GM12878 (cell line): ENCODE measurements at regions not wholly inside any gene's neighbourhood (a gene's known extent, or its start where the extent isn't known, plus 50 kb on each side); places are given as distances from the start of the nearest gene placed in this dataset.

ENCODE experiments used
- ATAC-seq: fragments of 200-7000 bp; cut with Tn5 transposase; 3 replicates; pipeline ENCODE4 v1.9.1; 2020; ENCODE audit warnings: mild to moderate bottlenecking, moderate library complexity
- BruUV-seq: library from RNA; stranded (reverse); fragments of 400-500 nt; replicated peaks from 2 replicates; lab custom pipeline; 2021; lab: Mats Ljungman, UMichigan
- CTCF ChIA-PET: fragments of 300-600 bp; sonication (Branson Sonifier 250); formaldehyde crosslinking; extraction: SDS; loops from one replicate; lab custom pipeline; 2021; ENCODE audit warnings: inconsistent platforms; lab: Yijun Ruan, JAX
- POLR2A ChIA-PET: fragments of 350-600 bp; formaldehyde crosslinking; extraction: SDS; loops from one replicate; lab custom pipeline; 2021; ENCODE audit warnings: inconsistent platforms; lab: Charles Lee
- RAD21 ChIA-PET: fragments of 300-600 bp; sonication (Branson Sonifier 250); formaldehyde crosslinking; loops from one replicate; lab custom pipeline; 2023; ENCODE audit warnings: antibody characterized with exemption; ENCODE audit not compliant: unreplicated experiment; lab: Charles Lee
- SMC1A ChIA-PET: fragments of 300-600 bp; sonication (Branson Sonifier 250); formaldehyde crosslinking; loops from one replicate; lab custom pipeline; 2023; ENCODE audit not compliant: unreplicated experiment, uncharacterized antibody; lab: Charles Lee
- DNase-seq: peaks from one replicate; pipeline ENCODE4 v3.0.0-alpha.2; 2011; ENCODE audit warnings: low read depth, low spot score
- FAIRE-seq: peaks from 3 replicates; lab custom pipeline; 2011; peaks lifted over from hg19 to GRCh38; lab: Jason Lieb, UNC
- H2AFZ ChIP-seq: 2 replicates; pipeline ENCODE4 v1.6.0; 2011; ENCODE audit warnings: low read depth, low read length, control low read depth; ENCODE audit not compliant: control insufficient read depth
- H3K27ac ChIP-seq: 2 replicates; pipeline ENCODE4 v1.5.1; 2011; ENCODE audit warnings: control low read depth; ENCODE audit not compliant: control insufficient read depth, insufficient read depth
- H3K27me3 ChIP-seq, 2 experiments: replicated peaks in 1 of 2; 2 replicates each; pipeline versions ENCODE4 v1.6.0 to v1.6.1; 2011; ENCODE audit warnings: low read length in 1 of 2; ENCODE audit not compliant: control insufficient read depth in 2 of 2, insufficient read depth in 2 of 2
- H3K36me3 ChIP-seq, 2 experiments: 2 replicates each; pipeline ENCODE4 v1.5.1; 2011; ENCODE audit warnings: low read length in 1 of 2; ENCODE audit not compliant: control insufficient read depth in 2 of 2, insufficient read depth in 2 of 2
- H3K4me1 ChIP-seq: 2 replicates; pipeline ENCODE4 v1.6.1; 2011; ENCODE audit warnings: mild to moderate bottlenecking, low read length, moderate library complexity, mixed read lengths; ENCODE audit not compliant: control insufficient read depth, insufficient read depth
- H3K4me2 ChIP-seq: 2 replicates; pipeline ENCODE4 v1.6.0; 2011; ENCODE audit warnings: control low read depth; ENCODE audit not compliant: control insufficient read depth, insufficient read depth
- H3K4me3 ChIP-seq: fragments of 200-600 bp; sonication (generic); 2 replicates; pipeline ENCODE4 v1.5.1; 2016
- H3K79me2 ChIP-seq: 2 replicates; pipeline ENCODE4 v1.6.0; 2011; ENCODE audit warnings: low read length; ENCODE audit not compliant: control insufficient read depth, insufficient read depth
- H3K9ac ChIP-seq: 2 replicates; pipeline ENCODE4 v1.8.0; 2011; ENCODE audit warnings: low read length, control low read depth, mixed read lengths; ENCODE audit not compliant: control insufficient read depth, insufficient read depth
- H3K9me3 ChIP-seq: replicated peaks from 3 replicates; pipeline ENCODE4 v1.5.1; 2011; ENCODE audit warnings: mild to moderate bottlenecking, low read length; ENCODE audit not compliant: control insufficient read depth, insufficient read depth
- H4K20me1 ChIP-seq: 2 replicates; pipeline ENCODE4 v1.6.0; 2011; ENCODE audit not compliant: control insufficient read depth, insufficient read depth
- GABPA ChIP-seq: IDR thresholded peaks from 2 replicates; pipeline ENCODE4 v1.6.1; 2014; ENCODE audit warnings: antibody characterized with exemption, low read depth, mild to moderate bottlenecking, inconsistent platforms
- JUND ChIP-seq: IDR thresholded peaks from 2 replicates; pipeline ENCODE4 v1.6.1; 2012; ENCODE audit warnings: low read depth, mild to moderate bottlenecking, low read length, improper control_type of control experiment, moderate library complexity
- PKNOX1 ChIP-seq: fragments of 450-650 bp; IDR thresholded peaks from 2 replicates; pipeline ENCODE4 v1.6.1; 2016; ENCODE audit warnings: mild to moderate bottlenecking
- SIN3A ChIP-seq: IDR thresholded peaks from 2 replicates; pipeline ENCODE4 v1.6.1; 2012; ENCODE audit warnings: low read depth, low read length, improper control_type of control experiment
- SUPT20H ChIP-seq: IDR thresholded peaks from 2 replicates; pipeline ENCODE4 v1.6.1; 2011; ENCODE audit warnings: low read depth, mild to moderate bottlenecking, low read length, moderate library complexity, borderline replicate concordance; ENCODE audit not compliant: control insufficient read depth
- ZNF592 ChIP-seq: fragments of 450-650 bp; IDR thresholded peaks from 2 replicates; pipeline ENCODE4 v1.6.1; 2017; ENCODE audit warnings: mild to moderate bottlenecking, moderate library complexity
- WGBS: methylation state at CpG from one replicate; pipeline ENCODE4 v1.1.6; 2016; ENCODE audit warnings: low lambda C conversion rate; ENCODE audit not compliant: insufficient replicate concordance, insufficient coverage; ENCODE audit errors: missing lambda C conversion rate; 5-methylcytosine and 5-hydroxymethylcytosine counted together
- in situ Hi-C: fragments of 300-500 bp; cut with MboI; formaldehyde crosslinking; loops from 9 replicates; pipeline ENCODE4 v1.14.3; 2018; ENCODE audit warnings: mixed read lengths
- intact Hi-C: fragments of 100-400 bp; cut with micrococcal nuclease; formaldehyde crosslinking; loops from one replicate; pipeline ENCODE4 v1.14.2; 2022; ENCODE audit not compliant: unreplicated experiment
- TF ChIP-seq, protein P1 (sequence below): IDR thresholded peaks from 2 replicates; pipeline ENCODE4 v1.6.1; 2012; ENCODE audit warnings: improper control_type of control experiment, low read depth, low read length; ENCODE audit not compliant: insufficient replicate concordance

DNA sequence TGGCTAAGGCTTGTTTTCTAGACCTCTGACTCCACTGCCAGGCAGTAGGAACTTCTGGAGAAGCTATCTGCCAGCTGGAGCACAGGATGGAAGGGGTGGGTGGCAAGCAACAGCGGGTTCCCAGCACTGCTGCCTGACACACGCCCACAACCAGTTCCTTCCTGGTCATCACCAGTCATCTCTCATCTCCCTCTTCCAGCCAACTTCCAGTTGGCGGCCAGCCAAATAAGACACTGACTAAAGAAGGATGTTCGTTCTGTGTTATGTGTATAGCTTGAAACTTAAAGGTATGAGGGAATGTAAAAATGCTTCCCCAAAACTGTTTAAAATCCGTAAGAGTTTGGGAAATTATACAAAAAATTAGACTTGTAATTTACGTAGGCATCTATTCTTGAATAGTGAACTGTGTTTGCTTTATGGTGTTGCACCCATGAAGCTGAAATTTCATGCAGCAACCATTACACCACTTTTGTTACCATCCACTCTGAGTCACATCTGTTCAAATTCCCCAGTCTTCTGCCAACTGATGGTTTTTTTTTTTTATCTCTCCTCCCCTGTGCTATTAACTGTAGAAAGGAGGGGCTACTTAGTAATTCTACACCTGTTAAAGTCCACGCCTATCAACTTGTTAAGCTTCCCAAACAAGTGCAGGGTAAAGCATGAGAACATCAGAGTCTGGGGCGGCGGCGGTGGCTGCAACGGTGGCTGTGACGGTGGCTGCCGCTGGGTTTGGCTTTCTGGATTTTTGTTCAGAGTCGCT, 86.2 kb upstream of the FRY start (continued):
- TF ChIP-seq, protein P1, sequence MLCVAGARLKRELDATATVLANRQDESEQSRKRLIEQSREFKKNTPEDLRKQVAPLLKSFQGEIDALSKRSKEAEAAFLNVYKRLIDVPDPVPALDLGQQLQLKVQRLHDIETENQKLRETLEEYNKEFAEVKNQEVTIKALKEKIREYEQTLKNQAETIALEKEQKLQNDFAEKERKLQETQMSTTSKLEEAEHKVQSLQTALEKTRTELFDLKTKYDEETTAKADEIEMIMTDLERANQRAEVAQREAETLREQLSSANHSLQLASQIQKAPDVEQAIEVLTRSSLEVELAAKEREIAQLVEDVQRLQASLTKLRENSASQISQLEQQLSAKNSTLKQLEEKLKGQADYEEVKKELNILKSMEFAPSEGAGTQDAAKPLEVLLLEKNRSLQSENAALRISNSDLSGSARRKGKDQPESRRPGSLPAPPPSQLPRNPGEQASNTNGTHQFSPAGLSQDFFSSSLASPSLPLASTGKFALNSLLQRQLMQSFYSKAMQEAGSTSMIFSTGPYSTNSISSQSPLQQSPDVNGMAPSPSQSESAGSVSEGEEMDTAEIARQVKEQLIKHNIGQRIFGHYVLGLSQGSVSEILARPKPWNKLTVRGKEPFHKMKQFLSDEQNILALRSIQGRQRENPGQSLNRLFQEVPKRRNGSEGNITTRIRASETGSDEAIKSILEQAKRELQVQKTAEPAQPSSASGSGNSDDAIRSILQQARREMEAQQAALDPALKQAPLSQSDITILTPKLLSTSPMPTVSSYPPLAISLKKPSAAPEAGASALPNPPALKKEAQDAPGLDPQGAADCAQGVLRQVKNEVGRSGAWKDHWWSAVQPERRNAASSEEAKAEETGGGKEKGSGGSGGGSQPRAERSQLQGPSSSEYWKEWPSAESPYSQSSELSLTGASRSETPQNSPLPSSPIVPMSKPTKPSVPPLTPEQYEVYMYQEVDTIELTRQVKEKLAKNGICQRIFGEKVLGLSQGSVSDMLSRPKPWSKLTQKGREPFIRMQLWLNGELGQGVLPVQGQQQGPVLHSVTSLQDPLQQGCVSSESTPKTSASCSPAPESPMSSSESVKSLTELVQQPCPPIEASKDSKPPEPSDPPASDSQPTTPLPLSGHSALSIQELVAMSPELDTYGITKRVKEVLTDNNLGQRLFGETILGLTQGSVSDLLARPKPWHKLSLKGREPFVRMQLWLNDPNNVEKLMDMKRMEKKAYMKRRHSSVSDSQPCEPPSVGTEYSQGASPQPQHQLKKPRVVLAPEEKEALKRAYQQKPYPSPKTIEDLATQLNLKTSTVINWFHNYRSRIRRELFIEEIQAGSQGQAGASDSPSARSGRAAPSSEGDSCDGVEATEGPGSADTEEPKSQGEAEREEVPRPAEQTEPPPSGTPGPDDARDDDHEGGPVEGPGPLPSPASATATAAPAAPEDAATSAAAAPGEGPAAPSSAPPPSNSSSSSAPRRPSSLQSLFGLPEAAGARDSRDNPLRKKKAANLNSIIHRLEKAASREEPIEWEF, result no peak

- TF ChIP-seq ZNF592, result no peak
- no peak for TF ChIP-seq JUND
- TF ChIP-seq GABPA, result no peak
- no peak for TF ChIP-seq PKNOX1
- TF ChIP-seq SIN3A, result no peak
- no peak for TF ChIP-seq SUPT20H
- TF ChIP-seq, all 136 proteins: peak for 0
- ATAC-seq (no peak), FAIRE-seq (no peak), DNase-seq (no peak)
- in situ Hi-C loops, result no loop called here
- Histone ChIP-seq H3K79me2 (no peaks in the 10 kb centered on the region), H2AFZ (no peak overlapping the region), H3K27ac (no peak overlapping the region), H3K4me2 (no peak overlapping the region), H3K36me3 (no peaks in the 10 kb centered on the region), H3K4me1 (peaks cover 15% of the 10 kb centered on the region), H3K9ac (no peak overlapping the region), H3K4me3 (no peak overlapping the region), H4K20me1 (no peaks in the 10 kb centered on the region), H3K27me3 (no peaks in the 10 kb centered on the region), H3K9me3 (no peaks in the 10 kb centered on the region)
- no TSS peak for BruUV-seq
- intact Hi-C loops, result no loop called here
- ChIA-PET POLR2A (no interaction called here), CTCF (interaction anchor here (0.6 to 3.0 kb wide), 14 partner anchors 14 to 711 kb away, joined by 3 to 18 read pairs (median 4); partner anchors contain the start of genes BRCA2 and ZAR1L), RAD21 (interaction anchor here (0.9 to 4.8 kb wide), 3 partner anchors 9 to 36 kb away, joined by 4 to 26 read pairs (median 5); no protein-coding TSS in a partner anchor), SMC1A (interaction anchor here (0.6 to 2.1 kb wide), 12 partner anchors 11 to 636 kb away, joined by 3 to 9 read pairs (median 4); no protein-coding TSS in a partner anchor)
- 69% methylated on average over 3 of the region's 3 CpGs for WGBS
Observed at GRCh38 chr13:31946091-31946770, 85.3 kb upstream of the FRY start.
